ENCODE measurements at regions not wholly inside any gene's neighbourhood (a gene's known extent, or its start where the extent isn't known, plus 50 kb on each side); places are given as distances from the start of the nearest gene placed in this dataset.
A peak's percentile ranks its signal among the peaks of the same experiment; 100 is the strongest.

DNA sequence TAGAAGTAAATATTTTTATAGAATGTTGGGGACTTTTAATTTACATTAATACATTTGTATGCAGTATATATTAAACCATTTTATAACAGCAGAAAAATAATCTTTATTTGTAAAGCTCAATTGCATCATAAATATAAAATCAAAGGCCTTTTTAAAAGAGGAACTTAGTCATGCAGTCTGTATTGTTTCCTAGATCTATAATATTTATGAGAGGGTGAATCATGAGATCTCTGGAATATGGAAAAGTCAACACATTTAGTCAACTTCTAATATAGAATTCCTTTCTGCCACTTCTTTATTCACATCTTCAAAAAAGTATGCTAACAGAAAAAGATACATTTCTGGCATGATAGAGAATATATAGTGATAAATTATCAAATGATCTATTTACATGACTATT, 410.3 kb upstream of the ZNF385D start:
- no peak for DNase-seq (ENCODE audit: low read depth, low spot score)
- H3K4me3 ChIP-seq (ENCODE audit: low read length), result no peak overlapping the region

DNA sequence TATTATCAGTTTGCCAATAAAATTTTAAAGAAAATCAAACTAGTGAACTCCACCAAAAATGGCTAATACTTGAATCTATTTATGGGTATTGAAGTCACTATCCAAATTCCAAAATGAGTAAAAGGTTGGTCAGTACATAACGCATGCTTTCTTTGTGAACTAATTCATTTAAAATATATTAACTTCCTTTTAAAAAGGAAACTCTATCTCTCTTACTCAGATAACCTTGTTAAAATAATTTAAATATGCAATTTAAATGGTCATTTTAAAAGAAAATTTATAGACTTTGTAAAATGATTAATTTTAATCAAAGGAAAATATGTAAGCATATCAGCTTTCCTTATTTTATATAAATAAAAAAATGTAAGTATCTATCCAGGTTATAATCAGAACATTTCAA, 419.4 kb upstream of the ZNF385D start:
- no peak for DNase-seq (ENCODE audit: low read depth, low spot score)
- no peak overlapping the region for H3K4me3 ChIP-seq (ENCODE audit: low read length)

DNA sequence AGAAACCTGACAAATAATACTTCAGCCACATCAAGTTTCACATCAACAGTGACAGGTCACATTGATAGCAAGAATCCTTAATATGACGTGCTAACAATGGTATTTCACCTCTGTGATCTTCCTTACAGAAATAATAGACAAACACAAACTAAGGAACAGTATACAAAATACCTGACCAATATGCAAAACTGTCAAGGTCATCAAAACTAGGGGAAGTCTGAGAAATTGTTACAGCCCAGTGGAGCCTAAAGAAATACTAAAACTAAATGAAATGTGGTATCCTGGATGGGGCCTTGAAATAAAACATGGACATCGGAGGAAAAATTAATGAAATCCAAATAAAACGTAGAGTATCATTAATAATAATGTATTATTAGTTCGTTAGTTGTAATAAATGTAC, 422.0 kb upstream of the ZNF385D start:
- H3K4me3 ChIP-seq (ENCODE audit: low read length), result no peak overlapping the region

DNA sequence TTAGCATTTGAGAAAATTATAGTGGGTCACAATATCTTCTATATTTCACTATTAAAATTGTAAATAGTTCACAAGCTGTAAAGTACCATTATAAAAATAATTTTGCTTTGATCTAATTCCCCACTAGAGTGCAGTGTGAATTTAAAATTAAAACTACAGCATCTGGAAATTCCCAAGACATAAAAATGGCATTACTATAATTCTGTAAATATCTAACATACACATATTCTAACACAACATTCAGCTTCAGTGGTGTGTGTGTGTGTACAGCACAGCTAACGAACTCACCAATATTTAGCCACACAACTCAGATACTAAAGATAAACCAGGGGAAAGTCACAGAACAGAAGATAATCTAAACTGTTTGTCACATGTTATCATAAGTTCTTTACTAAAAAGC, 424.9 kb upstream of the ZNF385D start:
- H3K4me3 ChIP-seq (ENCODE audit: low read length), result no peak overlapping the region
- peak; percentile 11 for DNase-seq (ENCODE audit: low read depth, low spot score)

More for the DNA sequence above, 422.0 kb upstream of the ZNF385D start:
- no peak for DNase-seq (ENCODE audit: low read depth, low spot score)

DNA sequence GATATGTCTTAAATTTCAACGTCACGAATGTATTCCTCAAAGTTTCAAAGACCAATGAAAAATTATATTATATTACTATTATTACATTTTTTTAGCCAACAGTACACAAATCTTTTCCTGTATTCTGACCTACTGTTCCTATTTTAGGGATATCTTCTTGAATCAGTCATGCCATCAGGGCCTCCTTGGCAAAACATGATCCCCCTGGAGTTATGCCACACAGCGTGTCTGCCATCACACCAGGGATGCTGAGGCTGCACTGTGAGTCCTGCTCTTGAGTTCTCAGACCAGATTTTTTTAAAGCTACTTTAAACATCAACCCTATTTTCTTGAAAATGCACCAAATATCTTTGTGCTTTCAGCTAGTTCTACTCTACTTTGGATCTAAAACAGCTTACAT, 425.9 kb upstream of the ZNF385D start:
- no peak overlapping the region for H3K4me3 ChIP-seq (ENCODE audit: low read length)
- DNase-seq (ENCODE audit: low read depth, low spot score), result no peak

DNA sequence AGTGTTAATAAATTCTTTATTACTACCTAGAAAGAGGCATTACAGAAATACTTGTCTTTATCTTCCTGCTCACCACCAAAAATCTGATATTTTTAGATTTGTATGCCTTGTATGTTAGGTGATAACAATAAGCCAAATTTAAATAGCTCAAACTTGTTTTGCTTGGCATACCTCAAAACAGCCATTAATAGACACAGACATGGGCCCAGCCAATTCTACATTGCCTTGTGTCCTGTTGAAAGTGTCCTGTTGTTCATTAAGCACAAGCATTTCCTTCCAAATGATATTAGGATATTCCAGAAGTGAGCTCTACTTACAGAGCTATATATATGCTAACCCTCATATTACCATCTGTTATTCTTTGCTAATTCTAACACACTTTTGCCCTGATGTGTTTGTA, 438.6 kb upstream of the ZNF385D start:
- H3K4me3 ChIP-seq (ENCODE audit: low read length), result no peak overlapping the region

DNA sequence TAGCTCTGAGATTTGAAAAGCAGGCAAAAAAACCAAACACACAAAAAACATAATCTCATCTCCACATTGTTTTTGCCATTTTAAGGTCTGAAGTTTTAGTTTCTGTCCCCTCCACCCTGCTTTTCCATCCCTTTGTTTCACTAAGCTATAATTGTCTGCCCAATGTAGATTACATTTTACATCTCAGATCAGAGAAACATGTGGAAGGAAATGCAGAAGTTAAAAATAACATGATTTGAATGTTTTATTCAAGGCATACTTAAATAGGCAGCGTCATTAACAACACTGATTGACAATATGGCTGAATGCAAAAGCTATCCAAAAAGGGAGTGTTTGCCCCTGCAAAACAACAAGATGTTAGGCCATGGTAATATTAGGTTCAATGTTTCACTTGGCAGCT, 448.1 kb upstream of the ZNF385D start:
- no peak for DNase-seq (ENCODE audit: low read depth, low spot score)

More for the DNA sequence above, 438.6 kb upstream of the ZNF385D start:
- DNase-seq (ENCODE audit: low read depth, low spot score), result no peak

DNA sequence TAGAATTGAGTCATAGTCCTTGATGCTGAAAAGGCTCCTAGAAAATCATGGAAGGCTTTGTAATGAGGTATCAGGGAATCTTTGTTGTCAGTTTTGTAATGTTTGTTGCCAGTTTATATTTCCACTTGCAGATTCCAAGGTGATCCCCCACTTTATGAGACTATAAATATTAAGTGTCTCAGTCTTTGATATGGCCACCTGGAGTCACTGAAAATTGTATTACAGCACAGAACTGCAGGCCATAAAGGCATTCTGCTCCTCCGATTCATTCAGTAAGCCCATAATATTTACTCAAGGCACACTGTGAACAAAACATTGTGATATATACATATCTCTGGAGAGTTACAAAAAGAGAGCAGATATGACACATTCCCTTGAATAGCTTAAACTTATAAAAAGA, 457.8 kb upstream of the ZNF385D start:
- DNase-seq (ENCODE audit: low read depth, low spot score), result no peak

More for the DNA sequence above, 448.1 kb upstream of the ZNF385D start:
- no peak overlapping the region for H3K4me3 ChIP-seq (ENCODE audit: low read length)

DNA sequence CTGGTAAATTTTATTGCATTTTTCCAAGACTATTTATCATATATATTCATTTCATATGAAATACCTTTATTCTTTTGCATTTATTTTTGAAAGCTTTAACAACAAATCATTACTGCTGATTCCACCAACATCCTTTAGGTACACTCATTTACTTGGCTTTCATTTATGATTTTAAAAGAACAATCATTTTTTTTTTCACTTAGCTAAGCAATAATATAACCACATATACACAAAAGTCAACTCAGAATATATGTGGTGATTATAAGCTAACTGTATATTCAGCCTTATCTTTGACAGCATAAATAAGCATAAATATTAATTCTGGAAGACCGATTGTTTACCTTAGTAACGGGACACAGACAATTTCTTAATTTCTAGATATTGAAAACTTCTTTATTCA, 458.6 kb upstream of the ZNF385D start:
- no peak overlapping the region for H3K4me3 ChIP-seq (ENCODE audit: low read length)
- DNase-seq (ENCODE audit: low read depth, low spot score), result no peak

More for the DNA sequence above, 457.8 kb upstream of the ZNF385D start:
- H3K4me3 ChIP-seq (ENCODE audit: low read length), result no peak overlapping the region

DNA sequence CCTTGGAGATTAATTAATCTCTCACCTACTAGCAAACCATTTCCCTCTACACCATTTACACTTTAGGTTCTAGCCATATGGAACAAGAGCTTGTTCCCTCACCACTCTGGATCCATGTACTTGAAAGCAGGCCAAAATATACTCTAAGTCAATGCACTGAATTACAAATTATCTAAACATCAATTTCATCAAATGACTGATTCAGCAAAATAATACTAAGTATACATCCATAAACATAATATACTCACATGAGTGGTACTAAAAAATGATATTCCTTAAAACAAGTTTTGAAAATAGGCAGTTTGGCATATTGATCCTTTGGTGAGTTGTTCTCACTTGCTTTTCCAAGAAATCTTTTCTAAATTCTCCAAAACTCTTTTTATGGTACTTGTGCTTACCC, 459.7 kb upstream of the ZNF385D start:
- DNase-seq (ENCODE audit: low read depth, low spot score), result no peak
- no peak overlapping the region for H3K4me3 ChIP-seq (ENCODE audit: low read length)

DNA sequence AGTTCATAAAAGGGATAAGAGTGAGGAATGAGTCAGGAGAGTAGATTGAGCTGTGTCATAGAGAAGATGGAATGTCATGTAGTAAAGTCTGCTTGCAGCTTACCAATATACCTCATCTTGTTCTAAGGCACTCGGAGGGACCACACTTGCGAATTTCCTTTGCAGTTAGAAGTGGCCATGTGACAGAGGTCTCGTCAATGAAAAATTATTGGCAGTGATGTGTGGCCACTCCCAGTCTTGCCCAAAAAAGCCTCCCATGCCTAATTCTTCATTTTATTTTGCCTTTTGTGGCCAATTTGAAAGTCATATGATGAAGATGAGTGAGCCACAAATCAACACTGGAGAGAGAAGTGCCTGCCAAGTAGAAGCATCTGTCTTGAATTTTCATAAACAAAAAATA, 465.6 kb upstream of the ZNF385D start:
- no peak for DNase-seq (ENCODE audit: low read depth, low spot score)
- H3K4me3 ChIP-seq (ENCODE audit: low read length), result no peak overlapping the region

DNA sequence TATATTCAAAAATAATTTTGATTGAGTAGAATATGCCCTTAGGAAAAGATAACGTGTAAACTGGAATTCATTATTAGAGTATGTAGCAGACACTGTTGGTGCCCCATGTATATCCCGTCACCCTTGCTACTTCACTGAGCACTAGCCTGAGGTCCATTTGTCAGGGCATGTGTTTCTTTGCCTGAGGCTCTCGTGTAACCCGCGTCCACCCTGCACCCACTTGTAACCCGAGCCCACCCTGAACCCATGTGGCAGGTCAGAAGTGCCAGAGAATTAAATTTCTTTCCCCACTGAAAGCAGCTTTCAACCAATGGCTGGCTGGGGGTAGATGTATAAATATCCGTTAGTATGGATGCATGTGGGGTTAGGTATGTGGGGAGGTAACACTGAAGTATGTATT, 474.2 kb upstream of the ZNF385D start:
- no peak for DNase-seq (ENCODE audit: low read depth, low spot score)
- H3K4me3 ChIP-seq (ENCODE audit: low read length), result no peak overlapping the region

DNA sequence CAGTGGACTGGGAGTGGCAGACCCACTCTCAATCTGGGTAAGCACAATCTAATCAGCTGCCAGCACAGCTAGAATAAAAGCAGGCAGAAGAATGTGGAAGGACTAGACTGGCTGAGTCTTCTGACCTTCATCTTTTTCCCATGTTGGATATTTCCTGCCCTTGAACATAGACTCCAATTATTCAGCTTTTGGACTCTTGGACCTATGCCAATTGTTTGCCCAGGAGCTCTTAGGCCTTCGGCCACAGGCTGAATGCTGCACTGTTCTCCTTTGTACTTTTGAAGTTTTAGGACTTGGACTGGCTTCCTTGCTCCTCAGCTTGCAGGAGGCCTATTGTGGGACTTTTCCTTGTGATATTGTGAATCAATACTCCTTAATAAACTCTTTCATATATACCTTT, 477.7 kb upstream of the ZNF385D start:
- DNase-seq (ENCODE audit: low read depth, low spot score), result no peak
- H3K4me3 ChIP-seq (ENCODE audit: low read length), result no peak overlapping the region

DNA sequence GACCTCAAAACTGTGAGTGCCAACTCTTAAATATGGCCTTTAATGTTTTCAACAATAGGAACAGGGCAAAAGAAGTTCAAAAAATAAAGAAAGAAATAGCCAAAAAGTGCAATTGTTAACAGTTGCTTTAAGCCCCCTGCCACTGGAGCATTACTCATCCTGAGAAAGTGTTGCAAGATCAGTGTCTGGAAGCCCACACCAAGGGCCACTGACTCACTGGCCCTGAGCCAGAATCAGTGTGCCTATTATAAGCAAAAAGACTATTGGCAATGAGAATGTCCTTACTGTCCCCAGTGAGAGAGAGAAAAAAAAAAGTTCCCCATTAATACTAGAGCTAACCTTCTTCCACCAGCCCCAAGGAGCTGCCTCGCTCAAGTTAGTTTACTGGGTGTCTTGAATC, 480.1 kb upstream of the ZNF385D start:
- no peak for DNase-seq (ENCODE audit: low read depth, low spot score)
- H3K4me3 ChIP-seq (ENCODE audit: low read length), result no peak overlapping the region

DNA sequence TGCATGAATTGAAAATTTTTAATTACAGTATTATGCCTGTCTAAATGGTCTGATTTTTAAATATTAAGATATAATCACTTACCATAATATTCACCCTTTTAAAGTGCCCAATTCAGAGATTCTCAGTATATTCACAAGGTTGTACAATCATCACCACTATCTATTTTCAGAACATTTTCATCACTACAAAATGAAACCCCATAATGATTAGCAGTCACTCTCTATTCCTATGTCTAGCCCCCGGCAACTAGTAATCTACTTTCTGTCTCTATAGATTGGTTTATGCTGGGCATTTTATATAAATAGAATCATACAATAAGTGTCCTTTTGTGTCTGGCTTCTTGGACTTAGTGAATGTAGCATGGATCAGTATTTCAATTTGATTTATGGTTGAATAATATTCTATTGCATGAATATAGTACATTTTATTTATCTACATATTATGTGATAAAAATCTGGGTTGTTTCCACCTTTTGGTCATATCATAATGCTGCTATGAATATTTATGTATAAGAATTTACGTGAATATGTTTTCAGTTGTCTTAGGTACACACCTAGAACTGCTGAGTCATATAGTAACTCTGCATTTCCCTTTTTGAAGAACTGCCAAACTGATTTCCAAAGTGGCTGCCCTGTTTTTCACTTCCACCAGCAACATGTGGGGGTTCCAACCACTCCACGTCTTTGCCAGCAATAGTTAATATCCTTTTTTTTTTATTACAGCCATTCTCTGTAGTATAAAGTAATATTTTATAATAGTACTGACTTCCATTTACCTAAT, 485.7 kb upstream of the ZNF385D start:
- no peak for DNase-seq (ENCODE audit: low read depth, low spot score)

DNA sequence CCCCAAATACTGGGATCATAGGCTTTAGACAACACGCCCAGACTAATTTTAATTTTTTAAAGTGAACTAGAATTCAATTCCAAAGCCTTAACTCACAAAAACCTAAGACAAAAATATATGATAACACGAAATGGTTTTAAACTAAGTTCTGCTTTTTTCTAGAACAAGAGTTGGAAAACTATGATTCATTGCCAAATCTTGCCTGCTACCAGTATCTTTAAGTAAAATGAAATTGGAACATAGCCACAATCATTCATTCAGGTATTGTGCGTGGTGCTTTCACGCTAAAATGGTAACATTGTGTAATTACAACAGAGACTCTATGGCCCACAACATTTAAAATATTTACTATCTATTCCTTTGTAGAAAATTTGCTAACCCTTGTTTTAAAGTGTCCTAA, 488.0 kb upstream of the ZNF385D start:
- DNase-seq (ENCODE audit: low read depth, low spot score), result no peak
- no peak overlapping the region for H3K4me3 ChIP-seq (ENCODE audit: low read length)

More for the DNA sequence above, 485.7 kb upstream of the ZNF385D start:
- H3K4me3 ChIP-seq (ENCODE audit: low read length), result no peak overlapping the region

DNA sequence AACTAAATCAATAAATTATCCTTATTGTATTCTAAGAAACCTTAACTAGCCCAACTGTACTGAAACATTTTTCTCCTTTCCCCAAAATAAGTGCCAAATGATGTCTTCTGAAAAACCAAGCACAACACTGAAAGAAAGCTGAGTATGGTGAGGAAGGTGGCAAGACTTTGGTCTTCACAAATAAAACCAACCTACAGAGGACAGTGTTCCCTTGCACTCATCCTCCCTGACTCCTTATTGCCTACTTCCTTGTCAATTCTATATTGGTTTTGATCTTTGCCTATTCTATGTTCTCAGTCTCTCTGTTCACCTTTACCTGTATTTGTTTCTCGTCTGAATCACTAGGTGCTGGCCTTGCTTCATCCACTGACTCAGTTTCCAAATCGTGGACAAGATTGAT, 490.1 kb upstream of the ZNF385D start:
- peak; percentile 6 for DNase-seq (ENCODE audit: low read depth, low spot score)
- H3K4me3 ChIP-seq (ENCODE audit: low read length), result no peak overlapping the region

DNA sequence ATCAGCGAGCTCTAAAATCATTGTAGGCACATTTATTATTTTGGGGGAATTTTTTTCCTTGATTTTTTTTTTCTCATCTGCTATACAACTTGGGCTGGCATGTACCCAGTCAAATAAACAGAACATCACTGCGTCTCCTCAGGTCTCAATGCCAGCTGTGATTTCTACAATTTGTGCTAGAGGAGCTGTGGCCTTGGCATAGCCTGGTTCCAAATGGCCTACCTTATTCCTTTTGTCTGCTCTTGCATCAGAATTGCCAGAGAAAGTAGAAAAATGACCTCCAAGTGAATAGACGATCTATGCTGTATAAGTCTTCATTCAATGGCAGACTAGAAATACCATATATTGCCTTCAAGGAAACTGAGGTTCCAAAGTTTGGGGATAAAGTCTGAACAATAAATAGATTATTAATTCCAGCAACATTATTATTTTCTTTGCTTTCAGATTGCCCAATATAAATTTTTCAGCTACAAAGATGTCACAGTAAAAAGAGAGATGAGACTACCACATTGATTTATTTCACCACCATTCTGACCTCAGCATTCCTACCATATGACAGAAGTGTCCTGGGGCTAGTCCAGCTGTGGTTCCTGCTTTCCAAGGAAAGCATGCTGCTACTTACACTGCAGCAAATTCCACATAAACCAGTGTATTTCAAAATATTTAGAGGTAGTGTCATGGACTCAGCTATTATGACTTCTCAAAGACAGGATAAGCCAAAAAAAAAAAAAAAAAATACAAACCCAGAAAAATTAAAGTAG, 493.9 kb upstream of the ZNF385D start:
- DNase-seq (ENCODE audit: low read depth, low spot score), result no peak
- no peak overlapping the region for H3K4me3 ChIP-seq (ENCODE audit: low read length)

DNA sequence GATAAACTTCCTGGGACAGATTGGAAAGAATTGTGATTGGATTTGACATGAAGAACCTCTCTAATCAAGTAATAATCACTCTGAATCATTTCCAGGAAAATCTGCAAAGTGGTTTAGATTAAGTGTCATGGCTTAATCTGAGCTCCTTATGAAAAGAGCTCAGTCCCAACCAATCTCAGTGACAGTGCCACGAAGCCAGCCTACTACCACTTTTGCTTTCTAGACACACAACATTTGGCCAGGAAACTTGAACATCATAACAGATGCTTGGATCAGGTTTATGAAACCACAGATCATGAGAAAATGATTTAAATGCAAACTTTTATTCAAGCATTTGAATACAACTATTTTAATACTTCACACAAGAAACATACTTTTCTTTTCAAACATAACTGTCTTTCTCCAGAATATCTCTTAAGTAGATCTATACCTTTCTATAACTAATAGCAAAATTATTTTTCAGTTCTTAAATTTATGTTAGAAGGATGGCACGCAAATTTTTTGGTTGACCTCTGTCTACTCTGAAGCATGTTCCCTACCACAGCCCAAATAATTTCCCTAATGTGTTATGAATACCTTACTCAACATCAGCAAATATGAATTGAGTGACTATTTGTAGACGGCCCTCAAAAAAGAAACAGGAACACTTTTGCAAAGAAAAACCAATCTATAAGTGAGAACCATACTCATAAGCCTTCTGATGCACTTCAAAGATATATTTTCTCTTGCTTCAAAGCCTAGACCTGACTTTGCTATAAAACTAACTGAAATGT, 495.0 kb upstream of the ZNF385D start:
- no peak for DNase-seq (ENCODE audit: low read depth, low spot score)
- no peak overlapping the region for H3K4me3 ChIP-seq (ENCODE audit: low read length)

DNA sequence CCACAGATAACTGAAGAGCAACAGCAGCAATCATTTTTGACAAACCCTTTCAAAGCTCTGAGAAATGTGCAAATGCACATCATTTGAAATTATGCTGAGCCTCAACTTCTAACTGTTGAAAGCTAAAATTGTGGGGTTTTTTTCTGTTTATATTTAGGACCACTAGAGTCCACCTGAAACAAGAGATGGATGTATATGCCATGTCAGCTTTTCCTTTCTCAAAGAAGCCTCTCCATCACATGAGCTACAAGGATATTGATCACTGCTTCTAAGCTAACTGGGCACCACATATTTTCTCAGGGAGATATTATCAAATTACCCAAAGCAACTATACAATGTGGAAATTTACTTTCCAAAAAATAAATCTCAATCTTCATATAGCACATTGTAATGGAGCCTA, 498.6 kb upstream of the ZNF385D start:
- DNase-seq (ENCODE audit: low read depth, low spot score), result no peak

More for the DNA sequence above, 498.6 kb upstream of the ZNF385D start:
- no peak overlapping the region for H3K4me3 ChIP-seq (ENCODE audit: low read length)

Data from Jurkat, Clone E6-1 (cell line).